Type B pancreatic cell (in vitro differentiated cells): ENCODE measurements at regions not wholly inside any gene's neighbourhood (a gene's known extent, or its start where the extent isn't known, plus 50 kb on each side); places are given as distances from the start of the nearest gene placed in this dataset.

Experiments used
- DNase-seq: peaks from one replicate; pipeline ENCODE4 v3.0.0; 2021; ENCODE audit warnings: mixed read lengths; ENCODE audit not compliant: unreplicated experiment; ENCODE audit errors: extremely low spot score
- H3K27ac Mint-ChIP-seq: 2 replicates; pipeline ENCODE4 v1.8.0; 2021; ENCODE audit warnings: mild to moderate bottlenecking, mixed read lengths
- H3K27me3 Mint-ChIP-seq: 2 replicates; pipeline ENCODE4 v1.8.0; 2021; ENCODE audit warnings: mixed read lengths
- H3K36me3 Mint-ChIP-seq: 2 replicates; pipeline ENCODE4 v1.8.0; 2021; ENCODE audit warnings: mixed read lengths
- H3K4me1 Mint-ChIP-seq: one replicate; pipeline ENCODE4 v1.8.0; 2021; ENCODE audit warnings: mixed read lengths; ENCODE audit not compliant: unreplicated experiment
- H3K4me3 Mint-ChIP-seq: 2 replicates; pipeline ENCODE4 v1.8.0; 2021; ENCODE audit warnings: mild to moderate bottlenecking, mixed read lengths
- H3K9me3 Mint-ChIP-seq: 2 replicates; pipeline ENCODE4 v1.8.0; 2021; ENCODE audit warnings: mixed read lengths
- CTCF ChIP-seq: fragments of 200-600 bp; sonication (generic); conservative IDR thresholded peaks from 2 replicates; pipeline ENCODE4 v1.5.0; 2021; ENCODE audit warnings: antibody characterized with exemption, mild to moderate bottlenecking

- H3K36me3 Mint-ChIP-seq = no peaks in the 10 kb centered on the region
Measured at GRCh38 chr5:28896949-28897348, 1858.6 kb upstream of the CDH9 start.

DNA sequence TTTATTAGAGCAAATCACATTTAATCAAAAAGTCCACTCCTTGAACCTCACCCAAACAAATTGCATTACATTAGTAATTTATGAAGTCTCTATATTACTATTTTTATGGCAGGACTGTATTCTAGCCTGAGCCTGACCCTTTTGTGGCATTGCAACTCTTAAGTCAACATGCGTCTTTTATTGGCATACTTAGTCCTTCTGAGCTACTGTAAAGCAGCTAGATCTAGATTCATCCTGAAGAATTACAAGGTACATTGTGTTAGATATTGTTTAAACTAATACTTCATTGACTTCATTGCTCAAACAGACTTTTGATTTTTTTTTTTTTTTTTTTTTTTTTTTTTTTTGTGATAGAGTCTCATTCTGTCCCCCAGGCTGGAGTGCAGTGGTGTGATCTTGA lies 1842.5 kb upstream of the CDH9 start:
- TF ChIP-seq CTCF = no peak
- H3K4me3 Mint-ChIP-seq = no peak overlapping the region
- no peak for DNase-seq
- no peaks in the 10 kb centered on the region for H3K36me3 Mint-ChIP-seq
- peaks cover 3% of the 10 kb centered on the region for H3K9me3 Mint-ChIP-seq
- no peaks in the 10 kb centered on the region for H3K4me1 Mint-ChIP-seq
- no peaks in the 10 kb centered on the region for H3K27me3 Mint-ChIP-seq
- no peak overlapping the region for H3K27ac Mint-ChIP-seq

More at GRCh38 chr5:28896949-28897348, 1858.6 kb upstream of the CDH9 start:
- Mint-ChIP-seq H3K4me1 (no peaks in the 10 kb centered on the region), H3K9me3 (no peaks in the 10 kb centered on the region), H3K4me3 (no peak overlapping the region), H3K27ac (no peak overlapping the region), H3K27me3 (no peaks in the 10 kb centered on the region)
- peak; percentile 63 for TF ChIP-seq CTCF
- DNase-seq = no peak

DNA sequence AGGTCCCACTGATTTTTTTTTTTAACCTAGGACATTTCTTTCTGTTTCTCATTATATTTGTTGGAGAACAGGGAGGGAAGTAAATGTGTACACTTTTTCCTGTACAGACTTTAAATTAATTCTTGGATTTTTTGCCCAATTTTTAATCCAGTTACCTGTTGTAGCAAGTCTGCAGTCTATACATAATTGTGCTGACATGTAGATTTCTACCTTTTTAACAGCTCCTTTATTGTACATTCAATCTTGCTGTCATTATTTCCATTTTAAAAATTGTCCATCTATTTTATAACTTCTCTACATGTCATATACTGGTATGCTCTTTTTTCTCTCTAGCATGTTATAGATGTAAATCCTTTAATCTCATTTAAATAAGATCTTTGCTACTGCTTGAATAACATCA lies 1838.7 kb upstream of the CDH9 start:
- no peaks in the 10 kb centered on the region for H3K4me1 Mint-ChIP-seq

GRCh38 chr5:28864006-28864405 lies 1825.6 kb upstream of the CDH9 start:
- Mint-ChIP-seq H3K27me3 (no peaks in the 10 kb centered on the region), H3K9me3 (no peaks in the 10 kb centered on the region), H3K36me3 (no peaks in the 10 kb centered on the region), H3K4me3 (no peak overlapping the region), H3K4me1 (no peaks in the 10 kb centered on the region), H3K27ac (no peak overlapping the region)
- no peak for TF ChIP-seq CTCF
- no peak for DNase-seq

More for the DNA sequence above, 1838.7 kb upstream of the CDH9 start:
- H3K4me3 Mint-ChIP-seq = no peak overlapping the region
- no peak for DNase-seq
- no peak for TF ChIP-seq CTCF
- H3K27me3 Mint-ChIP-seq = no peaks in the 10 kb centered on the region
- H3K9me3 Mint-ChIP-seq = no peaks in the 10 kb centered on the region
- H3K27ac Mint-ChIP-seq = no peak overlapping the region
- no peaks in the 10 kb centered on the region for H3K36me3 Mint-ChIP-seq

DNA sequence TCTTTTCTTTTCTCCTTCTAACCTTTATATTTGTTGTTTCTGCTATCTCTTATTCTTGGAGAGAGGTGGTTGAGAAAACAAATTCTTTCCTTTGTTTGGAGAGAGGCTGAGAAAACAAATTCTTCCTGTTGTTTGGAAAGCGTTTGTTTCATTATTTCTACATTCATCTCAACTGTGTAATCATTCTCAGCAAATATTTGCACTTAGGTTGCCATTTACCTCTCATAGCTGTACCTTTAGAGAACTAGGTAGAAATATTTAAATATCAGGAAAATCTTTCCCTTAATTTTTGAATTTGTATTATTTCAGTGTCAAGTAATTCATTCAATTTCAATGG lies 1824.4 kb upstream of the CDH9 start:
- H3K36me3 Mint-ChIP-seq = no peaks in the 10 kb centered on the region
- H3K27me3 Mint-ChIP-seq = no peaks in the 10 kb centered on the region
- DNase-seq = no peak
- TF ChIP-seq CTCF = no peak
- no peak overlapping the region for H3K4me3 Mint-ChIP-seq
- no peaks in the 10 kb centered on the region for H3K4me1 Mint-ChIP-seq
- H3K9me3 Mint-ChIP-seq = no peaks in the 10 kb centered on the region
- no peak overlapping the region for H3K27ac Mint-ChIP-seq

DNA sequence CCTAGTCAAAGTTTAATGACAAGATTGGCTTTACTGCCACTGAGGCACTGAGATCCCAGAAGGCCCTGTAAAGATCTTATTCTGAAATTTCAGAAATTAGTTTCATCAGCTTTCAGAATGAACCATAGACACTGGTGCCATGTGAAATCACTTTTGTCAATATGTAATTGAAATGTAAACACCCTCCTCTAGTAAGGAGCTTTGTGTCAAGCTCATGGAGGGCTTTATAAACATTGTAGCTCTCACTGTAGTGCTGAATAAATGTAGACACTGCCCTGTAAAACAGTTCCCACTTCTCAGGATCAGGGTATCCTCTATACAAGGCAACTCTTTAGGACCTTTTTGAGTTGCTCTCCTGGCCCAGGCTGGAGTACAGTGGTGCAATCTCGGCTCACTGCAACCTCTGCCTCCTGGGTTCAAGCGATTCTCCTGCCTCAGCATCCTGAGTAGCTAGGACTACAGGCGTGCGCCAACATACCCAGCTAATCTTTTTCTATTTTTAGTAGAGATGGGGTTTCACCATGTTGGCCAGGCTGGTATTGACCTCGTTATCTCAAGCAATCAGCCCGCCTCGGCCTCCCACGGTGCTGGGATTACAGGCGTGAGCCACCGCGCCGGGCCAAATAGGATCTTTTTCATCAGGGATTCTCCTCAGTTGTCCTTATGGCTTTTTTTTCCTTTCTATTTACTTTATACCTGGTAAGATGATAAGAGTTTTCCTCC lies 1823.9 kb upstream of the CDH9 start:
- Mint-ChIP-seq H3K27ac (no peak overlapping the region), H3K4me3 (no peak overlapping the region), H3K27me3 (no peaks in the 10 kb centered on the region), H3K36me3 (no peaks in the 10 kb centered on the region), H3K4me1 (no peaks in the 10 kb centered on the region), H3K9me3 (no peaks in the 10 kb centered on the region)
- DNase-seq = no peak
- no peak for TF ChIP-seq CTCF
